Stomach (tissue), 8 donors: ENCODE measurements at regions not wholly inside any gene's neighbourhood (a gene's known extent, or its start where the extent isn't known, plus 50 kb on each side); places are given as distances from the start of the nearest gene placed in this dataset.

Experiments used
- DNase-seq, 2 donors: peaks; one replicate each; pipeline versions ENCODE4 v3.0.0 to v3.0.0-alpha.2; 2013 to 2019
- H3K27ac ChIP-seq, 5 donors: fragments of 200-600 bp in 4 of 5; sonication (generic) in 4 of 5; one replicate each; pipeline ENCODE4 v1.5.1; 2013 to 2019; ENCODE audit warnings: mild to moderate bottlenecking in 1 of 5, moderate library complexity in 1 of 5
- H3K27me3 ChIP-seq, 3 donors: fragments of 200-600 bp; sonication (generic); one replicate each; pipeline ENCODE4 v1.5.1; 2017 to 2019; ENCODE audit warnings: mixed run types in 1 of 3
- H3K36me3 ChIP-seq, 4 donors: fragments of 200-600 bp; sonication (generic); 1 replicate in 3 of 4; 2 replicates in 1 of 4; pipeline ENCODE4 v1.5.1; 2016 to 2019
- H3K4me1 ChIP-seq, 4 donors: fragments of 200-600 bp; sonication (generic); one replicate each; pipeline ENCODE4 v1.5.1; 2016 to 2019
- H3K4me3 ChIP-seq, 4 donors: fragments of 200-600 bp; sonication (generic) in 3 of 4; one replicate each; pipeline ENCODE4 v1.5.1; 2016 to 2019; ENCODE audit warnings: mild to moderate bottlenecking in 1 of 4
- H3K9me3 ChIP-seq, 4 donors: fragments of 200-600 bp; sonication (generic); one replicate each; pipeline ENCODE4 v1.5.1; 2016 to 2019
- CTCF ChIP-seq, 7 experiments: fragments of 450-650 bp in 4 of 7; fragments of 200-600 bp in 3 of 7; sonication (generic) in 3 of 7; IDR thresholded peaks; one replicate each; pipeline ENCODE4 v1.5.1; 2016 to 2019; ENCODE audit warnings: antibody characterized with exemption in 7 of 7, control low read depth in 2 of 7, mild to moderate bottlenecking in 1 of 7
- EP300 ChIP-seq: sonication (generic); formaldehyde crosslinking; IDR thresholded peaks from one replicate; pipeline ENCODE4 v1.6.1; 2017; ENCODE audit warnings: antibody characterized with exemption
- POLR2A ChIP-seq, 4 donors: fragments of 450-650 bp; IDR thresholded peaks; one replicate each; pipeline ENCODE4 v1.6.1; 2016; ENCODE audit warnings: antibody characterized with exemption in 4 of 4, control low read depth in 2 of 4, mild to moderate bottlenecking in 1 of 4, moderate library complexity in 1 of 4
- POLR2AphosphoS5 ChIP-seq, 3 donors: sonication (generic); formaldehyde crosslinking; IDR thresholded peaks; one replicate each; pipeline ENCODE4 v1.6.1; 2016; ENCODE audit warnings: antibody characterized with exemption in 3 of 3
- whole genome bisulfite sequencing, 5 donors: extraction: QIAGEN DNeasy Blood & Tissue Kit in 3 of 5; methylation state at CpG; one replicate each; pipeline versions ENCODE4 v1.1.5 to v1.1.7; 2013 to 2018; 5-methylcytosine and 5-hydroxymethylcytosine counted together
- intact Hi-C: fragments of 100-400 bp; cut with DNase I; formaldehyde crosslinking; loops from one replicate; pipeline ENCODE4 v1.15.1; 2023; ENCODE audit warnings: low total_unique reads
- donor health status: healthy with polysubstance abuse.
- donor health status: Bipolar disorder and iron deficiency.
- donor health status: healthy.

- Histone ChIP-seq H3K36me3 (no peaks in the 10 kb centered on the region), H3K27ac (no peak overlapping the region), H3K4me3 (no peak overlapping the region), H3K4me1 (no peaks in the 10 kb centered on the region), H3K27me3 (no peaks in the 10 kb centered on the region), H3K9me3 (peaks cover 0 to 8% (median 4%) of the 10 kb centered on the region in 4 donors)
- WGBS, 5 donors, result 91 to 92% (median 92%) methylated on average over 17 of the region's 17 CpGs
- no peak for TF ChIP-seq EP300
- TF ChIP-seq CTCF (IDR thresholded peaks at IDR 0.05), result no peak
- TF ChIP-seq POLR2AphosphoS5 (IDR thresholded peaks at IDR 0.05), result no peak
- no peak for TF ChIP-seq POLR2A (IDR thresholded peaks at IDR 0.05)
- intact Hi-C loops, result no loop called here
- no peak for DNase-seq
Measured at GRCh38 chr13:90230311-90230710, 1117.2 kb upstream of the MIR17HG start.

GRCh38 chr13:90232291-90232690 is 1115.2 kb upstream of the MIR17HG start:
- intact Hi-C loops, result no loop called here
- no peaks in the 10 kb centered on the region for H3K4me1 ChIP-seq
- H3K36me3 ChIP-seq, result no peaks in the 10 kb centered on the region
- H3K9me3 ChIP-seq, result peaks cover 0 to 13% (median 4%) of the 10 kb centered on the region in 4 donors
- no peak overlapping the region for H3K4me3 ChIP-seq
- H3K27me3 ChIP-seq, result no peaks in the 10 kb centered on the region
- no peak overlapping the region for H3K27ac ChIP-seq
- no peak for DNase-seq
- TF ChIP-seq POLR2A (IDR thresholded peaks at IDR 0.05) (no peak), EP300 (no peak), CTCF (IDR thresholded peaks at IDR 0.05) (no peak), POLR2AphosphoS5 (IDR thresholded peaks at IDR 0.05) (no peak)

GRCh38 chr13:90233933-90234672 is 1113.4 kb upstream of the MIR17HG start:
- intact Hi-C loops, result no loop called here
- 73 to 88% (median 85%) methylated on average over 7 of the region's 7 CpGs for WGBS, 5 donors
- H3K4me1 ChIP-seq, result no peaks in the 10 kb centered on the region

GRCh38 chr13:90237852-90238251 is 1109.6 kb upstream of the MIR17HG start:
- no peak overlapping the region for H3K4me3 ChIP-seq
- TF ChIP-seq CTCF (IDR thresholded peaks at IDR 0.05), result no peak
- no peak for TF ChIP-seq POLR2AphosphoS5 (IDR thresholded peaks at IDR 0.05)
- no peak for TF ChIP-seq EP300
- TF ChIP-seq POLR2A (IDR thresholded peaks at IDR 0.05), result no peak
- no peaks in the 10 kb centered on the region for H3K36me3 ChIP-seq
- no peaks in the 10 kb centered on the region for H3K27me3 ChIP-seq
- H3K4me1 ChIP-seq, result no peaks in the 10 kb centered on the region
- no peak for DNase-seq
- peaks cover 0 to 5% (median 0%) of the 10 kb centered on the region in 4 donors for H3K9me3 ChIP-seq
- no peak overlapping the region for H3K27ac ChIP-seq
- intact Hi-C loops, result no loop called here

More at GRCh38 chr13:90233933-90234672, 1113.4 kb upstream of the MIR17HG start:
- Histone ChIP-seq H3K9me3 (peaks cover 0 to 13% (median 4%) of the 10 kb centered on the region in 4 donors), H3K36me3 (no peaks in the 10 kb centered on the region), H3K27me3 (no peaks in the 10 kb centered on the region), H3K27ac (no peak overlapping the region), H3K4me3 (no peak overlapping the region)
- DNase-seq, result no peak
- TF ChIP-seq POLR2A (IDR thresholded peaks at IDR 0.05) (no peak), CTCF (IDR thresholded peaks at IDR 0.05) (no peak), POLR2AphosphoS5 (IDR thresholded peaks at IDR 0.05) (no peak), EP300 (no peak)
